ENCODE measurements at regions not wholly inside any gene's neighbourhood (a gene's known extent, or its start where the extent isn't known, plus 50 kb on each side); places are given as distances from the start of the nearest gene placed in this dataset.

DNA sequence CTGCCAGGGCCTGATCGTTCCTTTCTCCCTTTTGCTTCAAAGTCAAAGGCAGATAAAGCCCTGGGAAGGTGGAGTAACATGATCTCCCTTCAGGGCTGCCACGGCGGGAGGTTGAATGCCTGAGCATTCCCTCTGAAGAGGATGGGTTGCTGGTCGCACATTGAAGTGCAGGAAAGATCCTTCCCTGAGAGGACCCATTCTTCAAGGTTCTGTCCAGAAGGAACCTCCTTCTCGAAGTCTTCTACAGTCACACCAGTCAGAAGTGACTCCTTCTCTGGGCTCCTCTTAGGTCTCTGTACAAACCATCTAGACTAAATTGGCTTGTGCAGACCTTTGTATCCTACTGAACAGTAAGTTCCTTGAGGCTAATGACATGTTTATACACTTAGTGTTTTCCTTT, 192.6 kb upstream of the VGLL2 start:
- TF ChIP-seq, protein P1, sequence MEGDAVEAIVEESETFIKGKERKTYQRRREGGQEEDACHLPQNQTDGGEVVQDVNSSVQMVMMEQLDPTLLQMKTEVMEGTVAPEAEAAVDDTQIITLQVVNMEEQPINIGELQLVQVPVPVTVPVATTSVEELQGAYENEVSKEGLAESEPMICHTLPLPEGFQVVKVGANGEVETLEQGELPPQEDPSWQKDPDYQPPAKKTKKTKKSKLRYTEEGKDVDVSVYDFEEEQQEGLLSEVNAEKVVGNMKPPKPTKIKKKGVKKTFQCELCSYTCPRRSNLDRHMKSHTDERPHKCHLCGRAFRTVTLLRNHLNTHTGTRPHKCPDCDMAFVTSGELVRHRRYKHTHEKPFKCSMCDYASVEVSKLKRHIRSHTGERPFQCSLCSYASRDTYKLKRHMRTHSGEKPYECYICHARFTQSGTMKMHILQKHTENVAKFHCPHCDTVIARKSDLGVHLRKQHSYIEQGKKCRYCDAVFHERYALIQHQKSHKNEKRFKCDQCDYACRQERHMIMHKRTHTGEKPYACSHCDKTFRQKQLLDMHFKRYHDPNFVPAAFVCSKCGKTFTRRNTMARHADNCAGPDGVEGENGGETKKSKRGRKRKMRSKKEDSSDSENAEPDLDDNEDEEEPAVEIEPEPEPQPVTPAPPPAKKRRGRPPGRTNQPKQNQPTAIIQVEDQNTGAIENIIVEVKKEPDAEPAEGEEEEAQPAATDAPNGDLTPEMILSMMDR (conservative IDR thresholded peaks at IDR 0.05) = no peak
- TF ChIP-seq EZH2 (IDR thresholded peaks at IDR 0.05; ENCODE audit: low read depth) = no peak
